Kidney capillary endothelial cell (primary cell): ENCODE measurements at regions not wholly inside any gene's neighbourhood (a gene's known extent, or its start where the extent isn't known, plus 50 kb on each side); places are given as distances from the start of the nearest gene placed in this dataset.

Experiments
- DNase-seq: peaks from one replicate; pipeline ENCODE4 v3.0.0-alpha.2; 2018; ENCODE audit warnings: low spot score

GRCh38 chr17:56737421-56738161 is 96.1 kb downstream of the C17orf67 start:
- DNase-seq = no peak

- no peak for DNase-seq
These were observed 94.3 kb downstream of the C17orf67 start for GRCh38 chr17:56739376-56739775.

GRCh38 chr17:56739776-56740175 is 93.9 kb downstream of the C17orf67 start:
- no peak for DNase-seq

- DNase-seq = no peak
These were observed 93.2 kb downstream of the C17orf67 start for GRCh38 chr17:56740481-56740880.
